ENCODE measurements at regions not wholly inside any gene's neighbourhood (a gene's known extent, or its start where the extent isn't known, plus 50 kb on each side); places are given as distances from the start of the nearest gene placed in this dataset.

DNA sequence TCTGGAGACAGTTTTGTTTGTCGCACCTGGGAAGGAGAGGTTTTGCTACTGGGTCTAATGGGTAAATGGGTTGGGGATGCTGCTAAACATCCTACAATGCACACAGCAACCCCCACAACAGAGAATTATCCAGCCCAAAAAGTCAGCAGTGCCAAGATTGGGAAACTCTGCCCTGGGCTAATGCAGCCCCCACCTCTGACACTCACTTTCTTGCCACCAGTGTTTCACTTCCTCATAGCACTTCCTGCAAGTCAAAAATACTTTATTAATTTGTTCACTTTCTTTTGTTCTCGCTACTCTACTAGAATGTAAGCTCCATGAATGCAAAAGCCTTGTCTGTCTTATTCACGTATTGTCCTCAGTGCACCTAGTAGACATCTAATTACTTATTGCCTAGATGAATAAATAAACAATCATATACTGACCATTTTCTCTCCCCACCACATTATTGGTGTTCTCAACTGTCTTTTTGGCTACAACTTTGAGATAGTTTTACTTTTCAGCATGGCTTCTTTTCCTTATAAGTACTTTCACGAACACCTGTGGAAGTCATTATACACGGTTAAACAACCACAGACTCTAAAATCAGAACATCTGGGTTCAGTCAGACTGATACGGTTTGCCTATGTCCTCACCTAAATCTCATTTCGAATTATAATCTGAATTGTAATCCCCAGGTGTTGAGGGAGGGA lies 82.0 kb upstream of the PITX2 start:
- DNase-seq (no peak), ATAC-seq (ENCODE audit: low read depth) (no peak)
- POLR2A ChIA-PET (ENCODE audit: unreplicated experiment) = no interaction called here
- Histone ChIP-seq H3K9ac (ENCODE audit: low read depth, low read length) (no peak overlapping the region), H2BK120ac (ENCODE audit: low read depth, low read length) (no peak overlapping the region), H4K5ac (ENCODE audit: low read depth, low read length) (no peak overlapping the region), H2BK20ac (ENCODE audit: low read depth, low read length) (no peak overlapping the region), H2AFZ (replicated peaks; ENCODE audit: low read length, poor library complexity) (no peak overlapping the region), H3K23ac (ENCODE audit: low read depth, low read length) (no peak overlapping the region), H2BK15ac (ENCODE audit: low read depth, low read length) (no peak overlapping the region), H4K91ac (ENCODE audit: insufficient read depth, low read depth, low read length) (no peak overlapping the region), H3K79me1 (ENCODE audit: low read depth in 1 of 2, low read length in 2 of 2) (no peaks in the 10 kb centered on the region), H3K27ac (ENCODE audit: insufficient read depth, low read length) (no peak overlapping the region), H3K27me3 (ENCODE audit: control insufficient read depth, insufficient read depth, low read length) (no peaks in the 10 kb centered on the region), H3K4me3 (ENCODE audit: insufficient read depth, low read depth, low read length) (no peak overlapping the region), H2AK9ac (replicated peaks; ENCODE audit: low read depth, low read length, poor library complexity) (no peak overlapping the region), H3K9me1 (ENCODE audit: insufficient read depth, low read length) (no peaks in the 10 kb centered on the region), H3K9me3 (ENCODE audit: control insufficient read depth, insufficient read depth, low read length) (no peaks in the 10 kb centered on the region; the same call in 1 of the 2 replicates), H3K18ac (ENCODE audit: low read depth, low read length) (no peak overlapping the region), H3K4me2 (ENCODE audit: low read depth, low read length) (no peak overlapping the region), H3K4ac (ENCODE audit: low read depth, low read length) (no peak overlapping the region), H4K8ac (ENCODE audit: low read depth in 2 of 2, low read length in 2 of 2) (no peak overlapping the region), H3K56ac (ENCODE audit: extremely low read depth, insufficient read depth, low read length) (no peak overlapping the region), H3K36me3 (ENCODE audit: control insufficient read depth, insufficient read depth, low read length) (no peaks in the 10 kb centered on the region), H2BK5ac (ENCODE audit: low read depth, low read length, poor library complexity, severe bottlenecking) (no peak overlapping the region), H2AK5ac (ENCODE audit: low read depth, low read length) (no peak overlapping the region), H3K4me1 (ENCODE audit: control insufficient read depth, insufficient read depth, low read length) (no peaks in the 10 kb centered on the region), H3K14ac (replicated peaks; ENCODE audit: low read depth, low read length) (no peak overlapping the region), H4K20me1 (ENCODE audit: insufficient read depth, low read length) (no peaks in the 10 kb centered on the region)
- dilution Hi-C loops (cut with HindIII; ENCODE audit: low sequenced_read_pairs, unreplicated experiment) (no loop called here), in situ Hi-C loops (cut with MboI; ENCODE audit: low sequenced_read_pairs) (no loop called here), intact Hi-C loops (cut with micrococcal nuclease) (no loop called here)
- CTCF ChIA-PET = no interaction called here
- TF ChIP-seq, protein P1, sequence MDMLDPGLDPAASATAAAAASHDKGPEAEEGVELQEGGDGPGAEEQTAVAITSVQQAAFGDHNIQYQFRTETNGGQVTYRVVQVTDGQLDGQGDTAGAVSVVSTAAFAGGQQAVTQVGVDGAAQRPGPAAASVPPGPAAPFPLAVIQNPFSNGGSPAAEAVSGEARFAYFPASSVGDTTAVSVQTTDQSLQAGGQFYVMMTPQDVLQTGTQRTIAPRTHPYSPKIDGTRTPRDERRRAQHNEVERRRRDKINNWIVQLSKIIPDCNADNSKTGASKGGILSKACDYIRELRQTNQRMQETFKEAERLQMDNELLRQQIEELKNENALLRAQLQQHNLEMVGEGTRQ (IDR thresholded peaks at IDR 0.05; ENCODE audit: low read depth, low read length) = no peak
- no peak for TF ChIP-seq MAZ (IDR thresholded peaks at IDR 0.05; ENCODE audit: borderline replicate concordance, low read depth, low read length)
- no TSS peak for BruUV-seq (replicated peaks)
- 44% methylated on average over 2 of the region's 7 CpGs; no CpG with 5 or more reads in 1 of the 2 experiments for WGBS, 2 experiments (ENCODE audit: extremely low coverage in 2 of 2, insufficient read length in 1 of 2)

Data from IMR-90 (cell line).